22Rv1 (cell line): ENCODE measurements at regions not wholly inside any gene's neighbourhood (a gene's known extent, or its start where the extent isn't known, plus 50 kb on each side); places are given as distances from the start of the nearest gene placed in this dataset.

ENCODE experiments used
- ZFX ChIP-seq: fragments of 450-650 bp; IDR thresholded peaks from 2 replicates; pipeline ENCODE4 v1.6.1; 2017; ENCODE audit warnings: antibody characterized with exemption, borderline replicate concordance
- TF ChIP-seq, protein P1 (sequence below): fragments of 450-650 bp; IDR thresholded peaks from 2 replicates; pipeline ENCODE4 v1.5.1; 2017; ENCODE audit warnings: mild to moderate bottlenecking

DNA sequence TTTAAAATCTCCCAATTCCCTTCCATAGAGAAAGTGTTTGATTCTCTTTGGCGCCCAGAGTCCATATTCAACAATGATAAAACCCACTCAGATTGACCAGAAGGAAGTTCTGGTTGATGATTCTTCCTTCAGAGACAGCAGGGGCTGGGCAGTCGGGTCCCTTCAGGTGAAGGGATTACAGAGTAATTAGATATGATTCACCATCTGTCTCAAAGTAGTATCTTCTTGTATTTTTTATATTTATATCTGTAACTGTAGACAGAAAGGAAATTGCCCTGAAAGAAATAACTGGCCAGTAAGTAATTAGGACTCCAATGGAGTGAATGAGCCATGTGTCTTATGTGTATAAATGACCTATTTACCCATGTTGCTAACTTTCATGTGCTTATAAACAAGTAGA is 156.0 kb downstream of the PLCE1 start:
- TF ChIP-seq, protein P1, sequence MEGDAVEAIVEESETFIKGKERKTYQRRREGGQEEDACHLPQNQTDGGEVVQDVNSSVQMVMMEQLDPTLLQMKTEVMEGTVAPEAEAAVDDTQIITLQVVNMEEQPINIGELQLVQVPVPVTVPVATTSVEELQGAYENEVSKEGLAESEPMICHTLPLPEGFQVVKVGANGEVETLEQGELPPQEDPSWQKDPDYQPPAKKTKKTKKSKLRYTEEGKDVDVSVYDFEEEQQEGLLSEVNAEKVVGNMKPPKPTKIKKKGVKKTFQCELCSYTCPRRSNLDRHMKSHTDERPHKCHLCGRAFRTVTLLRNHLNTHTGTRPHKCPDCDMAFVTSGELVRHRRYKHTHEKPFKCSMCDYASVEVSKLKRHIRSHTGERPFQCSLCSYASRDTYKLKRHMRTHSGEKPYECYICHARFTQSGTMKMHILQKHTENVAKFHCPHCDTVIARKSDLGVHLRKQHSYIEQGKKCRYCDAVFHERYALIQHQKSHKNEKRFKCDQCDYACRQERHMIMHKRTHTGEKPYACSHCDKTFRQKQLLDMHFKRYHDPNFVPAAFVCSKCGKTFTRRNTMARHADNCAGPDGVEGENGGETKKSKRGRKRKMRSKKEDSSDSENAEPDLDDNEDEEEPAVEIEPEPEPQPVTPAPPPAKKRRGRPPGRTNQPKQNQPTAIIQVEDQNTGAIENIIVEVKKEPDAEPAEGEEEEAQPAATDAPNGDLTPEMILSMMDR, result no peak
- no peak for TF ChIP-seq ZFX
